GM12872 (cell line): ENCODE measurements at regions not wholly inside any gene's neighbourhood (a gene's known extent, or its start where the extent isn't known, plus 50 kb on each side); places are given as distances from the start of the nearest gene placed in this dataset.

Experiments used
- TF ChIP-seq, protein P1 (sequence below): IDR thresholded peaks from 3 replicates; pipeline ENCODE4 v1.5.1; 2011; ENCODE audit warnings: low read depth, mild to moderate bottlenecking, low read length, moderate library complexity; ENCODE audit not compliant: insufficient read depth

DNA sequence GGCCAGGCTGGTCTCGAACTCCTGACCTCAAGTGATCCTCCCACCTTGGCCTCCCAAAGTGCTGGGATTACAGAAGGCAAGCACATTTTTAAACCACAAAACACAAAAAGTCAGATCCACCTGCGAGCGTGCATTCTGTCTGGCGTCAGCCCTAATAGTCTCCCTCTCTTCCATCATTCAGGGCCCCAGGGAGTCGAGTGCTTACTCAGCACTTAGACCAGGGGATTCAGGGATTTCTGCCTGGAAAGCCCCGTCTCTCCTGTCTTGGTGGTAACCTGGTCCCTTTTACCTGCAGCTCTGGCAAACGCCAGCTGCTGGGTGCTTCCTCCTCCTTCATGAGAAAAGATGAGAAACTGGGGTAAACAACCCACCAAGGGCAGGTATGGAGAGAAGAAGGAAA is 443.1 kb downstream of the SOX9 start:
- TF ChIP-seq, protein P1, sequence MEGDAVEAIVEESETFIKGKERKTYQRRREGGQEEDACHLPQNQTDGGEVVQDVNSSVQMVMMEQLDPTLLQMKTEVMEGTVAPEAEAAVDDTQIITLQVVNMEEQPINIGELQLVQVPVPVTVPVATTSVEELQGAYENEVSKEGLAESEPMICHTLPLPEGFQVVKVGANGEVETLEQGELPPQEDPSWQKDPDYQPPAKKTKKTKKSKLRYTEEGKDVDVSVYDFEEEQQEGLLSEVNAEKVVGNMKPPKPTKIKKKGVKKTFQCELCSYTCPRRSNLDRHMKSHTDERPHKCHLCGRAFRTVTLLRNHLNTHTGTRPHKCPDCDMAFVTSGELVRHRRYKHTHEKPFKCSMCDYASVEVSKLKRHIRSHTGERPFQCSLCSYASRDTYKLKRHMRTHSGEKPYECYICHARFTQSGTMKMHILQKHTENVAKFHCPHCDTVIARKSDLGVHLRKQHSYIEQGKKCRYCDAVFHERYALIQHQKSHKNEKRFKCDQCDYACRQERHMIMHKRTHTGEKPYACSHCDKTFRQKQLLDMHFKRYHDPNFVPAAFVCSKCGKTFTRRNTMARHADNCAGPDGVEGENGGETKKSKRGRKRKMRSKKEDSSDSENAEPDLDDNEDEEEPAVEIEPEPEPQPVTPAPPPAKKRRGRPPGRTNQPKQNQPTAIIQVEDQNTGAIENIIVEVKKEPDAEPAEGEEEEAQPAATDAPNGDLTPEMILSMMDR = no peak

DNA sequence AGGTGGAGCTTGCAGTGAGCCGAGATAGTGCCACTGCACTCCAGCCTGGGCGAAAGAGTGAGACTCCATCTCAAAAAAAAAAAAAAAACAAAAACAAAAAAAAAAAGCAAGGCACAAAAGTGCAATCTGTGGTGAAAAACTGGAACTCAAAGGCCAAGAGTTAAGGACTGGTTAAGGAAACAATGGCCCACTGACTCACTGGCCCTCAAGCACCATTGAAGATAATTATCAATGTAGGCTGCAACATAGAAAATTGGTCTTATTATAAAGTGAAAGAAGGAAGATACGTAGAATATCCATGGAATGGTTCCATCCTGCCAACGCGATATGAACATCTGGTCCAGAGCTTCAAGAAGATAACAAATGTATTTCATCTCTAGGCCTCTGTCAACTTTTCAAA is 444.2 kb downstream of the SOX9 start:
- TF ChIP-seq, protein P1 = no peak

DNA sequence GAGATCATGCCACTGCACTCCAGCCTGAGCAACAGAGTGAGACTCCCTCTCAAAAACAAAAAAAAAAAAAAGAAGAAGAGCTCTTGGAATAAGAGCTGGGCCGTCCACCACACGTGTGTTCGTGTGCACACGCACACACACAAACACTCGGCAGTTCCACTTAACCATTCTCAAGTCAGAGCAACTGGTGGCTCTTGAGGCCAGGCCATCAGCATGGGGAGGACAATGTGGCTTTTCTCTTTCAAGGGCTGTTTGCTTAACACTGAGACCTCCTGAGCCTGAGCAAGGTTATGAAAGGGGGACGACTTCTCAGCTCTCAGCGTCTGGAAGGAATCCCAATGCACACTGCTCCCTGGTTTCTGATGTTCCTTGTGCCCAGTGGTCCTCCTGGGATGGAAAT is 444.9 kb downstream of the SOX9 start:
- TF ChIP-seq, protein P1 = no peak

DNA sequence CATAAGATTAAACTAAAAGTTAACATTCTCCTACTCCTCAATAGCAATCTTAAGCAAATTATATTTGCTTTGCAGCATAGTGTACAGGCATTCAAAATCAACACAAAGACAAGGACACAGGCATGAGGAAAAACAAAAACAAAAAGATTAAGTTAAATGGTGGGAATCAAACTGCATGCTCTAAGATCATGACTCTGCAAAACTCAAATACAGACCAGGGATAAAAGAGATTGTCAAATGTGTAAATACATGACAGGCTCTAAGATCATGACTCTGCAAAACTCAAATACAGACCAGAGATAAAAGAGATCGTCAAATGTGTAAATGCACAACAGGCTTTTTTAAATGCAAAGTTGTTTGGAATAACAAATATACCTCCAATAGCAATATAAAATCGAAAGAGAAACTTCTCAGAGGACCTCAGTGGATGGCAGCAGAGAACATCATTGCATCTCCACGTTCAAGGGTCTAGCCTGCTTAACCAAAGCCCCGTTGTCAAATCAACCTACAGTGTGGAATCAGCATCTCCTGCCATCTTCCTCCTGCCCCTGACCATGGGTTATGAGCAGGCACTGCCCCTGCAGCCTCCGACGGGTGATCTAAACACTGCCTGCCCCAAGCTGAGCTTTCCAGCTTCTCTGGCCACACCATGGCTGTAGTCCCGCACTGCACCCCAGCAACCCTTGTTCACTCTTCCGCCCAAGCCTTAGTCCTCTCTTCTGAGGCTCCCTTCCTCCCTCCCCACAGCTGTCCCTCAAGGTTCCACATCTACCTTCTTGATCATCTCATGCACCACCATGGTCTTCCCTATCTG is 446.1 kb downstream of the SOX9 start:
- TF ChIP-seq, protein P1 = no peak

DNA sequence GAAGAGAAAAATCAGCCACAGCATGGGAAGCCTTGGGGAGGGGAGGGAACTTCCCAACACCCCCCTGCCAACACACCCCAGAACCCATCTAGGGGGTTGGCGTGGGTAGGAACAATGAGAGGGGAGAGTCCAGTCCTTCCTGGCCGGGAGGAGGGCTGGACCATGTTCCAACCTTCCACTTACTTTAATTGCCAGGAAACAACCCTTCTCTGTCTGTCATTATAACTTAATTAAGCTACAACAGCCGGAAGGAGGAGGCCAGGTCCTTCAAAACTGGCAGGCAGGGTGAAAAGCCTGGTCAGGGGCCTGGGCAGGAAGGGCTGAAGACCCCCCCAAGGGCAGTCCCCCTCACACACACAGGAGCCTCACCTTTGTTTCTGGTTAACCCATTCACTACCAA is 447.0 kb downstream of the SOX9 start:
- TF ChIP-seq, protein P1 = no peak

DNA sequence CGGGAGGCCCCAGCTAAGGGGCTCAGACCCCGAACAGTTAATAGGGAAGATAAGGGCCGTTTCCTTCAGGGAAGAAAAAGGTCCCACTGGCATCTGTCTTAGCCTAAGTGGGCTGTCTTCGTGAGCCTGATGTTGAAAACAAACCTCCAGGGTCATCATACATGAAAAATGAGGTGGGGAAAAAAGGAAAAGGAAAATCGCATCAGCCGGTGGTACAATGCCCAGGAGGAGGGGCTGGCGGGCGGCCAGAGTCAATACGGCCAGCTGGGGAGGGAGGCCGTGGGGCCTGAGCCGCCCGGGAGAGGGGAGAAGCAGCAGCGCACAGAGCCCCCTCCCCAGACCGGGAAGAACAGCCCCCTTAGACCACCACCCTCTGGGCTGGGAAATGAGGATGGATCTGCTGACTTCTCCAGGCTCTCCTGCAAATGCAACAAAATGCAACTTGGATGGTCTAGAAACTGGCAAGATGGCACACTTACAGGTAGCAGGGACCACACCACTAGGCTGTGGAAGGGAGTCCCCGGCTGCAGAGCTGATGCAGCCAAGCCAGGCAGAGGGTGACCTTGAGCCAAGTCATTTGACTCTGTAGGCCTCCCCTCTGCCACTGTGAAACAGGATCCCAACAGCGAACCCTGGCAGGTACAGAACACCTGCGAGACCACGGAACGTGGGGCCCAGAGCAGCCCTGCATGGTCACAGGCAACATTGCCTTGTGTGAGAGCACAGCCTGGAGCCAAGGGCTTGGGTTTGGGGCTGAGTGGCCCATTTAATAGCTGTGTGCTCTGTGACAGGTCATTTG is 448.5 kb downstream of the SOX9 start:
- TF ChIP-seq, protein P1 = no peak

DNA sequence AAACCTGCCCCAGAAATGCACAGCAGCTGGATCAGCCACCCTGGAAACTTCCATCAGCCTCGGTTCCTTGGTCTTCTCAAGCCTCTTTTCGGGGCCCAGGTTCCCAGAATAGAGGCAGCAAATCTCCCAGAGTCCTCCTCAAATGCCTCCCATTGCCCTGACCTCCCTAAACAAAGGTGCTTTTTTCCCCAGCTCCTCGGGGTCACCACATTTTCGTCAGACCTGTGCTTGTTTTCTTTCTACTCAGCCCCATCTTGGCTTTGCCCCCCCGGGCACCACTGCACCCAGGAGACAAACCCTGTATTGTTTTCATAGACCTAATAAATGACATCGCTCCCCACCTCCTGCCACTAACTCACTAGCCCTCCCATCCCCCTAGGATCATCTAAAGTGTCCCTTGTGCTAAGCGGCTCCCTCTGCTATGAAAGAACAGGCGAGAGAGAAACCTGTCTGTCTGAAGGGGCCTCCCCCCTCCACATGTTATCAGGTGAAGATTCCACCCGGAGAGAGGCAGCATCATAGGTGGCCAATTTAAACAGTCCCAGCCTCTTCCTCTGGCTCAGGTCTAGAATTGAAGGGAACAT is 451.1 kb downstream of the SOX9 start:
- TF ChIP-seq, protein P1 = no peak
